GM21423 (cell line): ENCODE measurements at regions not wholly inside any gene's neighbourhood (a gene's known extent, or its start where the extent isn't known, plus 50 kb on each side); places are given as distances from the start of the nearest gene placed in this dataset.
"Not testable (repeated sequence)": the region's sequence is repeated elsewhere in the genome, so short reads cannot be mapped to it uniquely, and the experiment has no call there.

Experiments
- ATAC-seq: cut with Tn5 transposase; IDR thresholded peaks from one replicate; pipeline ENCODE4 v1.9.1; 2021; ENCODE audit warnings: mild to moderate bottlenecking, moderate library complexity; ENCODE audit not compliant: unreplicated experiment

DNA sequence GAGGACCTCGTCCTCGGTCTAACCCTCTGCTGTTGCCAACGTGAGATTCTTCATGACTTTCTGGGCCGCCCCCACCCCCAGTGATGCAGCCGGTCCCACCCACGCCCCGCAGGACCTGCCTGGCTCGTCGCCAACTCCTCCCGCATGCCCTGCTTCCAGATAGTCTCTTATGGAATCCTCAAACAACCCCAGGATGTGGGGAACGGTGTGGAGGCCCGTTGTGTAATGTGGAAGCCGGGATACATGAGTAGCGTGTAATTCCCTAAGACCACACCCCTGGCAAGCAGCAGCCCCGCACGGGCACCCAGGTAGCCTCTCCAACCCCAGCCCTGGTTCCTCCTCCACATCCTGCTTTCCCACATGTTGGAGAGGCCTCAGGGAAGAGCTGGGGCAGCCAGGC is 275.9 kb downstream of the C16orf95 start:
- no peak for ATAC-seq

- ATAC-seq = no peak
Observed at GRCh38 chr16:87042551-87043230, 274.5 kb downstream of the C16orf95 start.

DNA sequence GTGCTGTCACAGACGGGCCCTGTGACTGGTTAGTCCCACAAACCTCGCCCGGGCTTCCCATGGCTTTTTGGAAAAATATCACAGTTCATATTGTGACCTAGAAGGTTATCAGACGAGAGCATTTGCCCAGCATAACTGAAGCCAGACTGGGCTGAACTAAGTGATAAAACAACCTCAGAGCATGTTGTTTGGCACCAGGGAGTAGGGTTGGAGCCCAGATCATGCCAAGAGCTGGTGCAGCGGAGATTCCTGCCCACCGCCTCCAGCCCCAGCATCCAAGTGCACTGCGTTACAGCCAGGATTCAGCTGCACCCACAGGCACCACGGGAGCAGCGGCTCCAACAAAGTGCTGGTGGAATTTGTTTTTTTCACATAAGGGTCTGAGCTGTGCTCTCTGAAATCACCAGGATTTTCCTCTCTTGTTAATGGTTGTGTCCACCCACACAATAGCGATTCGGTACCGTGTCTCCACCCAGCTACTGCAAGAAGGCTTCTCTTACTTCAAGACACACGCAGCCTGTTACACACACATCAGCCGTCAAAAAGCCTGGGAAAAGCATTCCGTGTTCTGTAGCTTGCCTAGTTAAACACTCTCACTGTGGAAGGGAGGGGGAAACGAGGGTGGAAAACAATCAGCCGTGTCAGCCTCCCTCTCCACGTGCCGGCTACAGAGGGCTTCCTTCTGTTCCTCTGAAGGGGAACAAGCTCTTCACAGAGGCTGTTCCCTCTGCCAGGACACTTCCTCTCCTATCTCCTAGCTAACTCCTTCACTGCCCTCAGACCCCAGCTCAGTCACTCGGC is 273.8 kb downstream of the C16orf95 start:
- ATAC-seq = no peak

DNA sequence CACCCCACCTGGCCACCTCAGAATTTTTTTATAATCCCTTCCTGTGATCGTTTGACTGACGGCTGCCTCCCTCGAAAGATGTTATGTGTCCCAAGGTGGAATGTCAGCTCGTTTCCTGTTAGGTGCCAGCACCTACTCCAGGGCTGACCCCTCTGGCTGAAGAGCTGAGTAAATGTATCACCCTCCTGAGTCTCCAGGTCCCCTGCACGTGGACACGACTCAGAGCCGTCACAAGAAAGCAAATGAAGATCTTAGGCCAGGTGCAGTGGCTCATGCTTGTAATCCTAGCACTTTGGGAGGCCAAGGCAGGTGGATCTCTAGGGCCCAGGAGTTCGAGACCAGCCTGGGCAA is 273.2 kb downstream of the C16orf95 start:
- no peak for ATAC-seq

DNA sequence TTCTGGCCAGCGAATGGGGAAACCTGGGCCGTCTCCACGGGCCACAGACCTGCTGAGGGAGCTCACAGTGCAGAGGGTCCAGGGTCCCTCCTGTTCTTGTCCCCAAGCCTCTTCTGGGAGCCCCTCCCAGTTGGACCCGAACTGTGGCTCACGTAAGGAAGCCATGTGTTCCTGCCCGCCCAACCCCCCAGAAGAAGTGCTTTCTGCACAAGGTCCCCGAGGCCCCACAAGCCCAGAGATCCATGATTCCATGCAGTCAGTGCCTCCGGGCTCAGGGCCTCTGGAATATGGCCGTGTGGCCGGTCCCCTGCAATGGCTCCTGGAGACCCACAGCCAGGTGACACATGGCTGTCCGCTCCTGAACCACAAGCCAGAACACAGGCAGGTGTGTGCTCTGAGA is 272.4 kb downstream of the C16orf95 start:
- ATAC-seq = no peak

GRCh38 chr16:87045466-87046216 is 271.6 kb downstream of the C16orf95 start:
- ATAC-seq = no peak

GRCh38 chr16:87046235-87046634 is 271.0 kb downstream of the C16orf95 start:
- ATAC-seq = no peak

DNA sequence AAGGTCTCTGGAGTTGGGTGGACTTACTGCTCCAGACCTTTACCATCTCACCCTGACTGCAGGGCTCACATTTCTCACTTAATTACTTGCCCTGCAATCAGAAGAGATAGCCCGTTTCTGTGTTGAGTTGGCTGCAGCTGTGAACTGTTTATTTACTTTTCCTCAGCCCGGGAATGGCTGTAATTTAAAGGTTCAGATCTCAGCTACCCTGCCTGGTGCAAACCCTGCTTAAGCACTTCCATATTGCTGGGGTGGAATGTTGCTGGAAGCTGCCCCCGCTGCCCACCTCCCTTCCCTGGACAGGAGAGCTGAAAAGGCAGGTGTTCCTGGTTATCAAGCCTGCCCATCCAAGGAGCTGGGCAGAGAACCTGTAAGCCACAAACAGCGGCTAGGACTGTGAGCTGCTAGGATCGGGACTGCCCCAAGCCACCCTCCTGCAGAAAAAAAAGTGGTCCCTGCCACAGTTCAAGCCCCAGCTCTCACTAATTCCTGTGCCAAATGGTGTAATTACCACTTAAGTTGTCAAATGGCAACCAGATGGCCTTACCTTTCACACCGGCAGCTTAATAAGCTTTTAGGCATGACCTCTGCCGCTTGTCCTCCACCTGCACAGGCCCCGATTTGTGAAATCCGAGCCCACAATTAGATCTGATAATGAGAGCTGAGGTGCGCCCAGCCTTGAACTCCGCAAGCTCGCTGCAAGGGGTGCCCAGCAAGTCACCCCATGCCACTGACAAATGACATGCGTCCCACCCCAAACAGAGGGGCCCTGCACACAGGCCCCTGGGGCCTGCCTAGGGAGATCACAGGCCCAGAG is 269.8 kb downstream of the C16orf95 start:
- no peak for ATAC-seq

GRCh38 chr16:87048038-87048729 is 269.0 kb downstream of the C16orf95 start:
- ATAC-seq = no peak

- no peak for ATAC-seq
Observed at GRCh38 chr16:87048730-87049115, 268.5 kb downstream of the C16orf95 start.

- not testable (repeated sequence) for ATAC-seq
Observed at GRCh38 chr16:87049216-87049615, 268.0 kb downstream of the C16orf95 start.

- no peak for ATAC-seq
Observed at GRCh38 chr16:87050142-87050541, 267.1 kb downstream of the C16orf95 start.

DNA sequence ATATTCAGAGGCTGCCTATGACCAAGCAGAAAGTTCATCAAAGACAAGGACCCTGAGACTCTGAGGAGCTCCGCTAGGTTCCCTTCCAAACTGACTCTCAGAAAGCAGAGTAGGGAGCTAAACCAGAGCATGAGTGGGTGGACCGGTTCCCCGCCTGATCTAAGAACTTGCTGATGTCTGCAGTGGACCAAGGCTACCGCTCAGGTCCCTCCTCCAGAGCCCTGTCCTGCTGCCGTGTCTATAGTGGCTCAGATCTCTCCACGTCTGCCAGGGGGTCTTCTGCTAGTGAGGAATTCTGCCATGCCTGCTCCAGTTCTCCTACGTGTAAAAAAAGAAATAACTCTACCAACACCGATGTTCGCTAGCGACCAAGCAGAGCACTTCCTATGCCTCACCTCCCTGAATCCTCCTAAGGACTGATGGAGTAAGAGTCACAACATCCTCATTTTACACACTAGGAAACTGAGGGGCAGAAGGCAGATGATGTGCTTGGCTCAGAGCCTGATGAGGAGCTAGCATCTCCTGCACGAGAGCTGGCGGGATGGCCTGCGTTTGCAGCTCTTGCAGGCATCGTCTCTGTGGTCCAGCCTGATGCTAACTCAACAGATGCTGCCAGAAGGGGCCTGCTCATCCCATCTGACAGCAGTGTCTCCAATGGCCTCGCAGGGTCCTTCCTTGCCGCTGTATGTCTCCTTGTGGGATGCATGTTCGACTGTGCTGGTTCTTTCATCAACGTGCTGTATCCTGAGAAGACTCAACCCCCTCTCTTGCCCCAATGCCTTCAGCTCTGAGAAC is 265.5 kb downstream of the C16orf95 start:
- ATAC-seq = no peak

GRCh38 chr16:87052506-87052905 is 264.7 kb downstream of the C16orf95 start:
- ATAC-seq = no peak

DNA sequence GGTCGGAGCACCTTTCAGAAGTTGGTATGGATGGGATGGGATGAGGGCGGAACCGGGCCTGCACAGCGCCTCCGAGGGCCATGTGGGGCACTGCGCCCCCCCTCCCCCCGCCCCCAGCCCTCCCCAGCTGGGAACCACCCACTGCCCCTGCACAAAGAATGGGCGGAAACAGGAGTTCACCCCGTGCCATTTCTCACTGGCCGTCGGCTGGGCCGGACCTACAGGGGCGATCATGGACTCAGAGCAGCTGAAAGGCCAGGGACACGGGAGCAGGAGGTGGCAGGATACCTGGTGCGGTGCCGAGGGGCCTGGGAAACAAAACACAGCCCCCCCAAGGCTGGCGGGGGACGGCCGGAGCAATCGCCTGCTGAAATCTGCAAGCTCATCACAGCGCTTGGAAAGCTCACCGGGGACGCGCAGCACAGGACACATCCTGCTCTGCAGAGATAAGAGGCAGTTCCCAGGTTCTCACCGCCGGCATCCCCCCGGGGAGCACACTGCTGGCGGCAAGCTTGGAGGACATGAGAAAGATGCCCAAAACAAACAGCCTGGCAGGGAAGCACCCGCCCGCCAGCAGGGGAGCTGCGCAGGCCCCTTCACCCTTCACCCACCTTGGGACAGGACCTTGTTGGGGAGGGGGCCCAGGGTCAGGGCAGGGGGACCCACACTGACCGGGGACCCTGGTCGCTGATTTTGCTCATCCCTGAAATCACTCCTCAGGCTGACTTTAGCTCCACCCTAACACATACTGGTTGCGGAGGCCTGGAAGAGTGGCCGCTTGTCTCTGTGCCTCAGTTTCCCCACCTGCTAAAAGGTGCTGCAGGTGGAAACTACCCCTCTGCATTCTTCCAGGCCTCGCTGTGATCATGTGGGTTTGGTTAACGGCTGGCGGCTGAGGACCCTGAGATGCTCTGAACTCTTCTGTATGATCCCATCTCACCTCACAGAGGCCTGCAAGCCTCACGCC is 263.9 kb downstream of the C16orf95 start:
- no peak for ATAC-seq

DNA sequence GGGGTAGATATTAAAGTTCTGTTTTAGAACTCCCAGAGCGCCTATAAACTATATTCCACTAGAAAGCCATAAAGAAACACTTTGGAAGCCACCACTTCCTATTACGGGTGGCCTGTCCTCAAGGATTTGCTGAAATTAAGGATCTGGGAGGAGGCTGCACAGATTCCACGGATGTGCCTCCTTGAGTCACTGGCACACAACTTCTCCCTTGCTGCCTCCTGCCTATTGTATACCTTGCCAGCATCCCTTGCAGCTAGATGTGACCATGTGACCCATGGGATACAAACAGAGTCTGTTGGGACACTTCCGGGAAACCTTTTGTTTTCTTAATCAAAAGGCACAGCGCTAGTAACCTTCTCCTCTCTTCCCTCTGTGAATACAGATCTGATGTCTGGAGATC is 263.0 kb downstream of the C16orf95 start:
- no peak for ATAC-seq

DNA sequence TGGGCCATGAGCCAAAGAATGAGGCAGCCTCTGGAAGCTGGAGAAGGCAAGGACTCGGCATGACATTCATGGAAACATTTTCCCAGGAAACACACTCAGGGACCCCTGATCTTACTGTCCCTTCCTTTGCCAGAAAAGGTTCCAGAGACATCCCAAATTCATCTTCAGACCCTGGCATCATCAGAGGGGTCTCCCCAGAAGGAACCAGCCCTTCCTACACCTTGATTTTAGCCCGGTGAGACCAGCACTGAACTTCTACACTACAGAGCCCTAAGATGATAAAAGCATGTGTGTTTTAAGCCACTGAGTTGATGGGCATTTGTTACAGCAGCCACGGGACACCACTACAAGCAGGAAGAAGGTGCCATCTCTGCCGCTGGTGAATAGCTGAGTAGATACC is 262.3 kb downstream of the C16orf95 start:
- no peak for ATAC-seq

DNA sequence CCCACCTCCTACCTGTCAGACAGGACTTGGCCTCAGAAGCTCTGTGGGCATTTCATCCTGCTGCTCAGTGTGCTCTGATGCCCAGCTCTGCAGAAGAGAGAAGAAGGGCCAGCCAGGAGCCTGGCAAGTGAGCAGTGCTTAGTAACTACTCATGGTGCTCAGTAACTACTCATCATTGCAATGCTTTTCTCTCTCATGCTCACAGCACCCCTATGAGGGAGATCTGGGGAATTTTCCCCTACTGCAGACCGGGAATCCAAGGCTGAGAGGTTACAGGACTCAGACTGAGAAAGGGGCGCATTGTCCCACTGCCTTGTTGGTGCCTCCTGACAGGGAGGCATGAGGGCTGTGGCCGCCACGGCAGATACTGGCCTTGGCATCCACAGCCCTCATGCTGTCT is 261.1 kb downstream of the C16orf95 start:
- no peak for ATAC-seq
